OCI-LY7 (cell line): ENCODE measurements at regions not wholly inside any gene's neighbourhood (a gene's known extent, or its start where the extent isn't known, plus 50 kb on each side); places are given as distances from the start of the nearest gene placed in this dataset.

ENCODE experiments used
- BruUV-seq: library from RNA; stranded (reverse); fragments of 400-500 nt; replicated peaks from 2 replicates; lab custom pipeline; 2021; lab: Mats Ljungman, UMichigan
- CTCF ChIA-PET: fragments of 300-600 bp; sonication (Branson Sonifier 250); formaldehyde crosslinking; loops from one replicate; lab custom pipeline; 2022; ENCODE audit warnings: antibody characterized with exemption; ENCODE audit not compliant: unreplicated experiment; lab: Charles Lee
- POLR2A ChIA-PET: fragments of 300-600 bp; sonication (Branson Sonifier 250); formaldehyde crosslinking; loops from one replicate; lab custom pipeline; 2022; ENCODE audit warnings: antibody characterized with exemption; lab: Charles Lee
- DNase-seq: peaks from one replicate; pipeline ENCODE4 v3.0.0-alpha.2; 2015; ENCODE audit warnings: low spot score
- H2AFZ ChIP-seq: fragments of 200-600 bp; sonication (generic), shearing (Covaris generic); 2 replicates; pipeline ENCODE4 v1.6.1; 2014; ENCODE audit warnings: mild to moderate bottlenecking, antibody characterized with exemption, low read length, moderate library complexity
- H3K27ac ChIP-seq: fragments of 200-600 bp; sonication (generic); 2 replicates; pipeline ENCODE4 v1.5.1; 2014; ENCODE audit warnings: mixed run types, low read depth, mild to moderate bottlenecking, moderate library complexity, low read length, inconsistent platforms; ENCODE audit not compliant: poor library complexity, severe bottlenecking
- H3K36me3 ChIP-seq: fragments of 200-600 bp; sonication (generic); 2 replicates; pipeline ENCODE4 v1.6.1; 2014; ENCODE audit warnings: mild to moderate bottlenecking, antibody characterized with exemption, low read length, moderate library complexity, mixed read lengths; ENCODE audit not compliant: insufficient read depth
- H3K4me1 ChIP-seq: fragments of 200-600 bp; sonication (generic); 2 replicates; pipeline ENCODE4 v1.5.1; 2014; ENCODE audit warnings: mild to moderate bottlenecking, low read length; ENCODE audit not compliant: insufficient read depth, poor library complexity, severe bottlenecking
- H3K4me2 ChIP-seq: fragments of 200-600 bp; sonication (generic); 2 replicates; pipeline ENCODE4 v1.6.1; 2014; ENCODE audit warnings: mild to moderate bottlenecking, low read length
- H3K4me3 ChIP-seq: fragments of 200-600 bp; sonication (generic); 2 replicates; pipeline ENCODE4 v1.5.1; 2014; ENCODE audit warnings: mild to moderate bottlenecking, low read depth, low read length; ENCODE audit not compliant: poor library complexity, severe bottlenecking
- H3K79me2 ChIP-seq: fragments of 200-600 bp; sonication (generic); 2 replicates; pipeline ENCODE4 v1.6.1; 2016; ENCODE audit warnings: low read depth, mild to moderate bottlenecking, low read length, moderate library complexity, mixed read lengths; ENCODE audit not compliant: insufficient read depth
- H3K9me2 ChIP-seq: fragments of 200-600 bp; sonication (generic); 2 replicates; pipeline ENCODE4 v1.6.1; 2016; ENCODE audit warnings: mild to moderate bottlenecking, low read length, mixed read lengths; ENCODE audit not compliant: insufficient read depth
- H3K9me3 ChIP-seq: fragments of 200-600 bp; sonication (generic); 2 replicates; pipeline ENCODE4 v1.6.1; 2014; ENCODE audit warnings: mild to moderate bottlenecking, mixed run types, low read length, mixed read lengths
- H4K20me1 ChIP-seq: fragments of 200-600 bp; sonication (generic); 2 replicates; pipeline ENCODE4 v1.6.1; 2014; ENCODE audit warnings: mild to moderate bottlenecking, antibody characterized with exemption, low read length, moderate library complexity, mixed read lengths; ENCODE audit not compliant: insufficient read depth
- EZH2phosphoT487 ChIP-seq: fragments of 200-600 bp; sonication (generic); IDR thresholded peaks from 2 replicates; pipeline ENCODE4 v1.6.1; 2018; ENCODE audit warnings: low read depth, borderline replicate concordance, mild to moderate bottlenecking, mixed run types, antibody characterized with exemption, low read length, moderate library complexity, mixed read lengths
- intact Hi-C: fragments of 100-400 bp; cut with micrococcal nuclease; formaldehyde crosslinking; loops from one replicate; pipeline ENCODE4 v1.10.0; 2022; ENCODE audit not compliant: unreplicated experiment
- TF ChIP-seq, protein P1 (sequence below): fragments of 200-600 bp; sonication (generic); conservative IDR thresholded peaks from 2 replicates; pipeline ENCODE4 v1.5.1; 2014; ENCODE audit warnings: mild to moderate bottlenecking, antibody characterized with exemption, low read length, moderate library complexity, mixed read lengths

DNA sequence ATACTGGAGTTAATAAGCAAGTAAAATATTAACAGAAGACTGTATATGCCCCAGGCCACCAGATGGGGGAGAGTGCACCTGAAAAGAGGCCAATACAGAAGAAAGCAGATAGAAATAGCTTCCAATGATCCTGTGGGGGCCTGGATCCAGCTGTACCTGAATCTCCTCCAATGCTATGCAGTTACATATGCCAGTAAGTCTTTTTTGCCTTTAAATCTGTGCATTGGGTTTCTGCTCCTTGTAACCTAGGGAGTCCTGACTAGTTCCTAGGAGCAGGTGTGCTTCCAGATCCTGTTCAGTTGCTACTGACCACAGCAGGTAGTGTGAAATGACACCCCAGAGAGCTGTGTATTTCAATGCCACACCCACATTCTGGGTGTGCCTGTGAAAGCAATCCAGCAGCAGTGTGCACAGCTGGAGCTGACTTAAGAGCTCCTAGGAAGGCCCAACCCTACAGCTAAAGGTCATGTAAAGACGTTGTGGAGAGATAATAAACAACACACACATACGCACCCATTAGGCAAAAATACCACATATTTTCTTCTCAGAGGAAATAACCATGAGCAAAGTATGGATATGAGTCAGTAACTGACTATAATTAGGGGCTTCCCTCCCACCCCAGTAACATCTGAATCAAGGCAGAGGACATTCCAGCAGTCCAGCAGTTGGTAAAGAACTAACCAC lies 62.2 kb upstream of the AKAP13 start:
- Histone ChIP-seq H2AFZ (peak overlapping the region; percentile 28; the same call in 1 of the 2 replicates), H3K36me3 (peaks cover 17% of the 10 kb centered on the region), H3K4me3 (no peak overlapping the region), H4K20me1 (no peaks in the 10 kb centered on the region), H3K27ac (no peak overlapping the region), H3K4me1 (peaks cover 12% of the 10 kb centered on the region), H3K79me2 (no peaks in the 10 kb centered on the region), H3K4me2 (peak overlapping the region; percentile 25; the same call in 1 of the 2 replicates), H3K9me3 (peaks cover 16% of the 10 kb centered on the region; the same call in 1 of the 2 replicates), H3K9me2 (no peaks in the 10 kb centered on the region)
- peak; percentile 39 for DNase-seq
- BruUV-seq: no TSS peak
- ChIA-PET POLR2A (interaction anchor here (0.6 to 5.8 kb wide), 5 partner anchors 10 to 373 kb away, joined by 3 to 68 read pairs (median 3); no protein-coding TSS in a partner anchor), CTCF (interaction anchor here (0.8 to 1.3 kb wide), 3 partner anchors 10 to 86 kb away, joined by 3 to 5 read pairs (median 3); no protein-coding TSS in a partner anchor)
- intact Hi-C loops: no loop called here
- TF ChIP-seq, protein P1, sequence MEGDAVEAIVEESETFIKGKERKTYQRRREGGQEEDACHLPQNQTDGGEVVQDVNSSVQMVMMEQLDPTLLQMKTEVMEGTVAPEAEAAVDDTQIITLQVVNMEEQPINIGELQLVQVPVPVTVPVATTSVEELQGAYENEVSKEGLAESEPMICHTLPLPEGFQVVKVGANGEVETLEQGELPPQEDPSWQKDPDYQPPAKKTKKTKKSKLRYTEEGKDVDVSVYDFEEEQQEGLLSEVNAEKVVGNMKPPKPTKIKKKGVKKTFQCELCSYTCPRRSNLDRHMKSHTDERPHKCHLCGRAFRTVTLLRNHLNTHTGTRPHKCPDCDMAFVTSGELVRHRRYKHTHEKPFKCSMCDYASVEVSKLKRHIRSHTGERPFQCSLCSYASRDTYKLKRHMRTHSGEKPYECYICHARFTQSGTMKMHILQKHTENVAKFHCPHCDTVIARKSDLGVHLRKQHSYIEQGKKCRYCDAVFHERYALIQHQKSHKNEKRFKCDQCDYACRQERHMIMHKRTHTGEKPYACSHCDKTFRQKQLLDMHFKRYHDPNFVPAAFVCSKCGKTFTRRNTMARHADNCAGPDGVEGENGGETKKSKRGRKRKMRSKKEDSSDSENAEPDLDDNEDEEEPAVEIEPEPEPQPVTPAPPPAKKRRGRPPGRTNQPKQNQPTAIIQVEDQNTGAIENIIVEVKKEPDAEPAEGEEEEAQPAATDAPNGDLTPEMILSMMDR: peak; percentile 77
- no peak for TF ChIP-seq EZH2phosphoT487

DNA sequence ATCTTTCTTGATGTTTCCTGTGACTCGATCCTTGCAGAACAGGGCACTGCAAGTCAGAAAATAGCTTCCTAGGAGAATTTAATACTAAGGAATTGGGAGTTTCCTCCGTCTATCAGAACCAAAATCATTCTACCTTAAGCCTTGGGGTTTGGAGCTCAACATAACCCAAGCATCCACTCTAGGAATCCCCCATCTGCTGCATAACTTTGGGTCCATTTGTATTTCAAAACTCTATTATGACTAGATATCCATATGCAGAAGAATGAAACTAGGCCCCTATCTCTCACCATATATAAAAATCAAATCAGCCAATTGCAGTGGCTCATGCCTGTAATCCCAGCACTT lies 61.7 kb upstream of the AKAP13 start:
- H3K4me3 ChIP-seq: no peak overlapping the region
- POLR2A ChIA-PET: interaction anchor here (0.6 to 5.8 kb wide), 5 partner anchors 10 to 335 kb away, joined by 3 to 68 read pairs (median 3); no protein-coding TSS in a partner anchor
- H3K27ac ChIP-seq: no peak overlapping the region
- no TSS peak for BruUV-seq
- no peaks in the 10 kb centered on the region for H3K9me2 ChIP-seq
- no peak overlapping the region for H3K4me2 ChIP-seq
- TF ChIP-seq EZH2phosphoT487: no peak
- TF ChIP-seq, protein P1: no peak
- H3K79me2 ChIP-seq: no peaks in the 10 kb centered on the region
- peaks cover 23% of the 10 kb centered on the region for H3K36me3 ChIP-seq
- DNase-seq: no peak
- CTCF ChIA-PET: interaction anchor here (1.3 kb wide), 2 partner anchors 10 to 22 kb away, joined by 3 to 5 read pairs; no protein-coding TSS in a partner anchor
- H3K9me3 ChIP-seq: peaks cover 18% of the 10 kb centered on the region; the same call in 1 of the 2 replicates
- no peaks in the 10 kb centered on the region for H4K20me1 ChIP-seq
- peak overlapping the region; percentile 28; the same call in 1 of the 2 replicates for H2AFZ ChIP-seq
- intact Hi-C loops: no loop called here
- peaks cover 12% of the 10 kb centered on the region for H3K4me1 ChIP-seq
